ENCODE measurements at regions not wholly inside any gene's neighbourhood (a gene's known extent, or its start where the extent isn't known, plus 50 kb on each side); places are given as distances from the start of the nearest gene placed in this dataset.

GRCh38 chr6:147621961-147622360 lies 113.5 kb downstream of the SAMD5 start:
- TF ChIP-seq CTCF (conservative IDR thresholded peaks at IDR 0.05; ENCODE audit: low read depth, low read length): no peak
- TF ChIP-seq EZH2phosphoT487 (IDR thresholded peaks at IDR 0.05; ENCODE audit: borderline replicate concordance, low read length): no peak

Measured in PC-3 (cell line).